Mammary epithelial cell (primary cell): ENCODE measurements at regions not wholly inside any gene's neighbourhood (a gene's known extent, or its start where the extent isn't known, plus 50 kb on each side); places are given as distances from the start of the nearest gene placed in this dataset.

ENCODE experiments used
- EZH2 ChIP-seq: IDR thresholded peaks from 2 replicates; pipeline ENCODE4 v1.6.1; 2012; ENCODE audit warnings: low read length, inconsistent platforms, borderline replicate concordance
- TF ChIP-seq, protein P1 (sequence below), 2 donors: IDR thresholded peaks in 1 of 2; conservative IDR thresholded peaks in 1 of 2; 2 replicates each; pipeline ENCODE4 v1.5.1; 2011 to 2012; ENCODE audit warnings: inconsistent platforms in 2 of 2, low read length in 2 of 2, mild to moderate bottlenecking in 2 of 2, control low read depth in 1 of 2, low read depth in 1 of 2; ENCODE audit not compliant: insufficient read depth in 1 of 2; ENCODE audit errors: extremely low read depth in 1 of 2

DNA sequence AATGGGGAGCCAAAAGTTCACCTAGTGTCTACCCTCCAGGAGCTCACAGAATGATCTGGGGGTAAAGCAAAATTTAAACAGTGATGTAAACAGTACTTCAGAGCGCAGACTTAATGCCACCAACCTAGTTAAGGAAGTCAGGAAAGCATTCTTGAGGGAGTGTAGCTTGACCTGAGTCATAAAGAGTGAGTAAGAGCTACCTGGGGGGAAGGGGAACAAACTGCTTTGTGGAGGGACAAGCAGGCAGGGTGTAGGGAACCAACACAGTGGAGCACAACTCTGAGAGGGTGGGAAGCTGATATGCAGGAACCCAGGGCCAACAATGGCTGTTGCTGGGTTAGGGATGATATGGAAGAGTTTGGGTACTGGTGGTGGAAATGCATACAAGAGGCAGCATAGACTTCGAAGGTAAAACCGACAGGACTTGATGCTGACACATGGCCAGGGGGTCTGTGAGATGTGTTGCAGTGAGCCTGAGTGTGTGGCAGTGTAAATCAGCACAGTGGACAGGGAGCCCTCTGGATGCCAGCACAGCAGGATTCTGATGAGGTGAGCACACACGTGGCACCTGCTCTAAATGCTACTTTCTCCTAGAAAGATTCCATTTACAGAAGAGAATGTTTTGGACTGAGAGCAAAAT is 58.3 kb upstream of the CYP2D6 start:
- TF ChIP-seq, protein P1, sequence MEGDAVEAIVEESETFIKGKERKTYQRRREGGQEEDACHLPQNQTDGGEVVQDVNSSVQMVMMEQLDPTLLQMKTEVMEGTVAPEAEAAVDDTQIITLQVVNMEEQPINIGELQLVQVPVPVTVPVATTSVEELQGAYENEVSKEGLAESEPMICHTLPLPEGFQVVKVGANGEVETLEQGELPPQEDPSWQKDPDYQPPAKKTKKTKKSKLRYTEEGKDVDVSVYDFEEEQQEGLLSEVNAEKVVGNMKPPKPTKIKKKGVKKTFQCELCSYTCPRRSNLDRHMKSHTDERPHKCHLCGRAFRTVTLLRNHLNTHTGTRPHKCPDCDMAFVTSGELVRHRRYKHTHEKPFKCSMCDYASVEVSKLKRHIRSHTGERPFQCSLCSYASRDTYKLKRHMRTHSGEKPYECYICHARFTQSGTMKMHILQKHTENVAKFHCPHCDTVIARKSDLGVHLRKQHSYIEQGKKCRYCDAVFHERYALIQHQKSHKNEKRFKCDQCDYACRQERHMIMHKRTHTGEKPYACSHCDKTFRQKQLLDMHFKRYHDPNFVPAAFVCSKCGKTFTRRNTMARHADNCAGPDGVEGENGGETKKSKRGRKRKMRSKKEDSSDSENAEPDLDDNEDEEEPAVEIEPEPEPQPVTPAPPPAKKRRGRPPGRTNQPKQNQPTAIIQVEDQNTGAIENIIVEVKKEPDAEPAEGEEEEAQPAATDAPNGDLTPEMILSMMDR (conservative IDR thresholded peaks at IDR 0.05 in 1 of 2, IDR thresholded peaks at IDR 0.05 in 1 of 2; ENCODE audit: extremely low read depth in 1 of 2, insufficient read depth in 1 of 2, low read depth in 1 of 2, low read length in 2 of 2), result no peak
- TF ChIP-seq EZH2, result no peak
